Activated naive CD8-positive, alpha-beta T cell treated with anti-CD3 and anti-CD28 coated beads for 36 hours (primary cell): ENCODE measurements at regions not wholly inside any gene's neighbourhood (a gene's known extent, or its start where the extent isn't known, plus 50 kb on each side); places are given as distances from the start of the nearest gene placed in this dataset.
"Not testable (repeated sequence)": the region's sequence is repeated elsewhere in the genome, so short reads cannot be mapped to it uniquely, and the experiment has no call there.

Source experiments
- DNase-seq: peaks from one replicate; pipeline ENCODE4 v3.0.0; 2021
- H3K27ac Mint-ChIP-seq: one replicate; pipeline ENCODE4 v1.8.0; 2022; ENCODE audit warnings: mild to moderate bottlenecking, moderate library complexity, mixed read lengths
- H3K27me3 Mint-ChIP-seq: one replicate; pipeline ENCODE4 v1.8.0; 2022; ENCODE audit warnings: mild to moderate bottlenecking, mixed read lengths
- H3K36me3 Mint-ChIP-seq: one replicate; pipeline ENCODE4 v1.8.0; 2021; ENCODE audit warnings: mild to moderate bottlenecking, mixed read lengths
- H3K4me1 Mint-ChIP-seq: one replicate; pipeline ENCODE4 v1.8.0; 2021; ENCODE audit warnings: mixed read lengths
- H3K4me3 Mint-ChIP-seq: one replicate; pipeline ENCODE4 v1.8.0; 2022; ENCODE audit warnings: mild to moderate bottlenecking, moderate library complexity, mixed read lengths
- H3K9me3 Mint-ChIP-seq: one replicate; pipeline ENCODE4 v1.8.0; 2022; ENCODE audit warnings: mixed read lengths

DNA sequence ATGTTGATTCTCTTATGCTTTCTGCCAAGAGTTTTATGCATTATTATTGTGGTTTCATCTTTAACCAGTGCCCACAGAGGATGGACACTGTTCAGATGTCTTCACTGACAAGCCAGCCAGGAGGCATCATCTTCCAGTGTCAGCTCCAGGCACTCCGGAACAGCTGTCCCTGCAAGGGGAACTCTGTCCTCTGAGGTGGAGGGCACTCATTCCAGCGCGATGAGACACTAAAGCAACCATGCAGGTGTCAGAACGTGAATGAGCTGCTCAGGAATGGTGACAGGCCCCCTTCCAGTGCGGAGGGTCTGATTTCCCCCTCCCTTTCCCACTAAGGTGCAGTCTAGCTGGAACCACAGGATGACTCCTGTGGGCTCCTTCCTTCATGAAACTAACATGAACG, 117.5 kb downstream of the NOG start:
- H3K27me3 Mint-ChIP-seq, result no peaks in the 10 kb centered on the region
- no peak for DNase-seq
- H3K27ac Mint-ChIP-seq, result no peak overlapping the region
- H3K36me3 Mint-ChIP-seq, result no peaks in the 10 kb centered on the region
- H3K4me1 Mint-ChIP-seq, result no peaks in the 10 kb centered on the region
- H3K4me3 Mint-ChIP-seq, result no peak overlapping the region
- no peaks in the 10 kb centered on the region for H3K9me3 Mint-ChIP-seq

DNA sequence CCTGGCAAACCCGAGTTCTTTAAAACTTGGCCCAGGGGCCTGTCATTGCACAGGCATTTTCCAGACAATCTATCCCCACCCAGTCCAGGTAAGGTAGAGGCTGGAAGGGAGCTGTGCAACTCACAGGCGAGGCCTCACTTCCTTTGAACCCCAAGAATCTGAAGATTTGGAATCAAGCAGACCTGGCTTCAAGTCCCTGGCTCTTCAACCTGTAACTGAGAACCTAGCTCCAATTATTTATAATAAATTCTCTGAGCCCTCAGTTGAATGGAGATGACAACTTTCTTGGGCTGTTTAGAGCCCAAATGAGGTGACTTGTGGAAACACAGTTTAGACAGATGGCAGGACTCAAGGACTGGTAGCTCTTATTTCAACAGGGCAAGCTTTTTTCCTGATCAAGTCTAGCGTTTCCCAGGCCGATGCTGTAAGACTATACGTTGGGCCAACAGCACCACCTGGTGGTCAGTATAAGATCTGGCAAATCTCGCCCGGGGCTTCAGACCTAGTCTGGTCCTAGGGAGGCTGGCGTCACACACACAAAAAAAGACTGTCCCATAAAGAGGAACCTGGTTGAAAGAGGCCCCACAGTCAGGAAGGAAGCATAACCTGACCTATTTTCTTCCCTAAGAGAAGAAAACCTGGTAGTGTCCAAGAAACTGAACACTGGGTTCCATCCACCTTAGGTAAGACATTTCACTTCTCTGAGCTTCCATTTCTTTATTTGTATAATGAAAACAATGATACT, 117.9 kb downstream of the C17orf67 start:
- Mint-ChIP-seq H3K27ac (no peak overlapping the region), H3K27me3 (no peaks in the 10 kb centered on the region), H3K4me3 (no peak overlapping the region), H3K36me3 (no peaks in the 10 kb centered on the region), H3K4me1 (no peaks in the 10 kb centered on the region), H3K9me3 (no peaks in the 10 kb centered on the region)
- DNase-seq, result peak; percentile 63

DNA sequence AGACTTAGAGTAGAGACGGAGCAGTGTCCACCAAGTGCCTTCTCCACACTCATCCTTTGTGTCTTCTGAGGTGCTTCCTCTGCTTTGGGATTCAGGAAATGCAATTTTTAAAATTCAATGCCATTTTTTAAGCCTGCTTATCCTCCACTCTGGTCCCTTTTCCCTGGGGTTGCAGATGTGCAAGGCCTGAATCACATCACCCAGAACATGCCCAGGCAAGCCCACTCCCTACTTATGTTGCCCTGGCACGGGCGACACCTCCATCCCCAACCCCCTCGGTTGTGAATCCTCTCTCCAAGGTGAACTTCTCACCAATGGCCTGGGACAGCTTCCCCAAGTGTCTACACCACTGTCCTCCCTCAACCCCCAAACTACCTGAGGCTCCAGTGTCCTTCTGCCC, 116.2 kb downstream of the C17orf67 start:
- H3K9me3 Mint-ChIP-seq, result no peaks in the 10 kb centered on the region
- no peaks in the 10 kb centered on the region for H3K27me3 Mint-ChIP-seq
- DNase-seq, result no peak
- no peaks in the 10 kb centered on the region for H3K36me3 Mint-ChIP-seq
- H3K4me1 Mint-ChIP-seq, result no peaks in the 10 kb centered on the region
- no peak overlapping the region for H3K27ac Mint-ChIP-seq
- no peak overlapping the region for H3K4me3 Mint-ChIP-seq

DNA sequence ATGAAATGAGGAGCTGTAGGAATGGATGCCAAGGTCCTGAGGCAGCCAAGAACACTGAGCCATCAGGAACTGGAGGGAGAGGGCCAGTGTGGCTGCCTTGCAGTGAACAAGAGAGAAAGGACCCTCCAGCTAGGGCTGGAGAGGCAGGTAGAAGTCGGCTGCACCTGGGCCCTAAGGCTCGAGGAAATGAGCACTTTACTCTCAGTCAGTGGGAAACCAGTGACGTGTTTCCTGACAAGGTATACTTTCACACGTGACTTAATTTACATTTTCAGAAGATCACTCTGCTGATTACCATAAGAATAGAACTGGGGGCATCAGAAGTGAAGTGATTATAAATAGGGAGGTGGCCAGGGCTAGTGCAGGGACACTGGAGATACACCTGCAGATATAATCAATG, 115.2 kb downstream of the C17orf67 start:
- Mint-ChIP-seq H3K4me3 (no peak overlapping the region), H3K9me3 (no peaks in the 10 kb centered on the region), H3K27ac (no peak overlapping the region)

DNA sequence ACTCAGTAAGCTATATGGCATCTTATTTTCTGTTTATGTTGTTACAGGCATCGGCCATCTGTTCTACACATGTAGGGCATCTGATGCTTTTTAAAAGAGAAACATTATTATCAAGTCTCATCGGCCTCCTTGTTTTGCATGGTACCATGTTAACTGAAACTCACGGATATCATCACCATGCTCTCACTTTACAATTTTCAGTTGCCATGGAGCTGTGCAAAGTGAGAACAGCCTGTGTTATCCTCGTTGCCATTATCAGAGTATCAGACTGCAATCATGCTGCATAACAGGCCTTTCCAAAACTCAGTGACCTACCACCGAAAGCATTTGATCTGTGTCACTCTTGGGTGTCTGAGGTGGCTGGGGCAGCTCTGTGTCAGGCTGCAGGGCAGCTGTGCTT, 110.3 kb downstream of the C17orf67 start:
- no peak overlapping the region for H3K4me3 Mint-ChIP-seq
- no peaks in the 10 kb centered on the region for H3K4me1 Mint-ChIP-seq
- no peak overlapping the region for H3K27ac Mint-ChIP-seq
- H3K36me3 Mint-ChIP-seq, result no peaks in the 10 kb centered on the region
- no peaks in the 10 kb centered on the region for H3K9me3 Mint-ChIP-seq
- no peak for DNase-seq
- no peaks in the 10 kb centered on the region for H3K27me3 Mint-ChIP-seq

More for the DNA sequence above, 115.2 kb downstream of the C17orf67 start:
- H3K36me3 Mint-ChIP-seq, result no peaks in the 10 kb centered on the region
- no peak for DNase-seq
- H3K27me3 Mint-ChIP-seq, result no peaks in the 10 kb centered on the region
- no peaks in the 10 kb centered on the region for H3K4me1 Mint-ChIP-seq

- H3K27me3 Mint-ChIP-seq, result no peaks in the 10 kb centered on the region
- H3K36me3 Mint-ChIP-seq, result no peaks in the 10 kb centered on the region
- H3K27ac Mint-ChIP-seq, result no peak overlapping the region
- H3K4me1 Mint-ChIP-seq, result no peaks in the 10 kb centered on the region
- DNase-seq, result no peak
- H3K4me3 Mint-ChIP-seq, result no peak overlapping the region
- H3K9me3 Mint-ChIP-seq, result no peaks in the 10 kb centered on the region
Observed at GRCh38 chr17:56724664-56725063, 109.1 kb downstream of the C17orf67 start.

DNA sequence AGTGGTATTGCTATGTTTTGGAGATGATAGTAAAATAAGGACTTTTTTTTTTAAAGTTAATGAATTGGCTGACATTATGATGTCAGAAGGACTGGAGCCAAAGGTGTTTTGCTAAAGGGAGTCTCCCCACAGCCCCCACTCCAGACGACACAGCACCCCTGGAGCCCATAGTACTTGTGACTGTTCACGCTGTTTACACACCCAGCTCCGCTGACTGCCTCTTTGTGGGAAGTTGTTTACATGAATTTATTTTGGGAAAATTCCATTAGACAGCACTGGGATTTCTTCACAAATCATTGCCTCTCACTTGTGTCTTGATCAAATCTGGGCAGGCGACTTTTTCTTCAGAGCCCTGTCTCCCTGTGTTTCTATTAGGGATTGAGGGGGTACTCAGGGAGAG, 108.6 kb downstream of the C17orf67 start:
- Mint-ChIP-seq H3K36me3 (no peaks in the 10 kb centered on the region), H3K4me3 (no peak overlapping the region)
- DNase-seq, result no peak

DNA sequence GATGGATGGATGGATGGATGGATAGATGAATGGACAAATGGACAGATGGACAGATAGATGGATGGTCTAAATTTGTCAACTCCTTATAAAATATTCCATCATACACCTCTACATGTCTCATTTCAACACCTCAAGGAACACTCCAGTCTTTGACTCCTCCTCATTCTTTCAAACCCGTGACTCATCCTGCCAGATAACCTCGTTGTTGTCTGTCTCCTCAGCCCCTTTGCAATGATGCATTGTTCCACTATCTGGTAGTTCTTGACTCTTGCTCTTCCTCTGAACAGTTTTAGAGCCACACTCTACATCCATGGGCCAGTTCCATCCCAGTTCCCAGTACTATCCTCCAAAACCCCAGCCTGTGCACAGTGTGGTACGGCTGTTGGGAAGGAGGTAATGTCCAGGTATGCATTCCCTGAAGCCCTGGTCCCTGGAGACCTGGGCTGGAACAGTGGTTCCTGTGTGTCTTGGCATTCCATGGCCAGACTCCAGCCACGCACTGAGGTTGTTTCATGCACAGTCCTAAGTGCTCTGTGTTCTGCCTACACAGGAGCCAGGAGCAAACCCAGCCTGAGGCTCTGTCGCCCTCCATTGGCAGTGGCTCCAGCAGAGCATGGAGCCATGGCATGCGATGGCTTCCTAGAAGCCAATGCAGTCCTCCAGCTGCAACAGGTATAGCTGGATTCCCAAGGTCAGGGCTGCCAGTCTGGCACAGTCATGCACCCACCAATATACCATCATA, 105.7 kb downstream of the C17orf67 start:
- Mint-ChIP-seq H3K4me1 (no peaks in the 10 kb centered on the region), H3K27ac (no peak overlapping the region), H3K9me3 (no peaks in the 10 kb centered on the region), H3K36me3 (no peaks in the 10 kb centered on the region), H3K27me3 (no peaks in the 10 kb centered on the region), H3K4me3 (no peak overlapping the region)
- no peak for DNase-seq

More for the DNA sequence above, 108.6 kb downstream of the C17orf67 start:
- no peaks in the 10 kb centered on the region for H3K4me1 Mint-ChIP-seq
- no peaks in the 10 kb centered on the region for H3K9me3 Mint-ChIP-seq
- H3K27ac Mint-ChIP-seq, result no peak overlapping the region
- H3K27me3 Mint-ChIP-seq, result no peaks in the 10 kb centered on the region

- not testable (repeated sequence) for H3K36me3 Mint-ChIP-seq, H3K4me3 Mint-ChIP-seq, H3K4me1 Mint-ChIP-seq, DNase-seq, H3K27ac Mint-ChIP-seq, H3K27me3 Mint-ChIP-seq, H3K9me3 Mint-ChIP-seq
Observed at GRCh38 chr17:56731096-56731495, 102.6 kb downstream of the C17orf67 start.

DNA sequence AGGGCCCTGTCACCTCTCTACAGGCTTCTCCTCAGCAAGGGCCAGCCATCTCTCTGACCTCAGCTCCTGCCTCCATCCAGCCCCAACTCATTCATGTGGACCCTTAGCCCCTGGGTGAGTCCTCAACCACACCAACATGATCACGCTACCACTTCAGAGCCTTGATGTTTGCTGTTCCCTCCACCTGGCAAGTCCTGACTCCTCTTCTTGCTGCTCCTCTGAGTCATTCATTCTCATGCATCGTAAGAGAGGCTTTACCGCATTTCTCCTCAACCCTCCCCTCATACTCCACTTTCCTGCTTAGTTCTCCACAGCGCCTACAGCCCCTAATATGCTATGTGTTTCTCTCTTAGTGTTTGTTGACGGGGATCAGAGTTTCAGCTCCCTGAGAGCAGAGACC, 99.9 kb downstream of the C17orf67 start:
- Mint-ChIP-seq H3K4me1 (no peaks in the 10 kb centered on the region), H3K4me3 (no peak overlapping the region), H3K9me3 (no peaks in the 10 kb centered on the region), H3K36me3 (no peaks in the 10 kb centered on the region), H3K27me3 (no peaks in the 10 kb centered on the region), H3K27ac (no peak overlapping the region)
- no peak for DNase-seq

DNA sequence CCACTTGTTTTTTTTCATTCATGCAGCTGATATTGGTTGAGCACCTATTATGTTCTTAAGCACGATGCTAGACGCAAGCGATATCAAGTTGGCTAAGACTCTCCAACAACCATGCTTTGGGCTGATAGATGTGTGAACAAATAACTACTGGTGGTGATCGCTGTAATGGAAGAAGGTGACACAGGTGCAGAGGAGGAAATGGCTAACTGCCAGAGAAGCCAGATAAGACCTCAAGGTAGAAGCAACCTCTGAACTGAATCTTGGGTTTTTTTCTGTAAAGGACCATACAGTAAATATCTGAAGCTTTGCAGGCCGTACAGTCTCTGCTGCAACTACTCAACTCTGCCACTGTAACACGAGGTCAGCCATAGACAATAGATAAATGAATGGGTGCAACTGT, 97.9 kb downstream of the C17orf67 start:
- Mint-ChIP-seq H3K27me3 (no peaks in the 10 kb centered on the region), H3K9me3 (no peaks in the 10 kb centered on the region), H3K36me3 (no peaks in the 10 kb centered on the region), H3K27ac (no peak overlapping the region), H3K4me1 (no peaks in the 10 kb centered on the region), H3K4me3 (no peak overlapping the region)
- no peak for DNase-seq

GRCh38 chr17:56737421-56738161, 96.1 kb downstream of the C17orf67 start:
- no peak overlapping the region for H3K27ac Mint-ChIP-seq
- H3K36me3 Mint-ChIP-seq, result no peaks in the 10 kb centered on the region
- DNase-seq, result no peak
- H3K4me1 Mint-ChIP-seq, result no peaks in the 10 kb centered on the region
- no peak overlapping the region for H3K4me3 Mint-ChIP-seq
- no peaks in the 10 kb centered on the region for H3K9me3 Mint-ChIP-seq
- H3K27me3 Mint-ChIP-seq, result no peaks in the 10 kb centered on the region

DNA sequence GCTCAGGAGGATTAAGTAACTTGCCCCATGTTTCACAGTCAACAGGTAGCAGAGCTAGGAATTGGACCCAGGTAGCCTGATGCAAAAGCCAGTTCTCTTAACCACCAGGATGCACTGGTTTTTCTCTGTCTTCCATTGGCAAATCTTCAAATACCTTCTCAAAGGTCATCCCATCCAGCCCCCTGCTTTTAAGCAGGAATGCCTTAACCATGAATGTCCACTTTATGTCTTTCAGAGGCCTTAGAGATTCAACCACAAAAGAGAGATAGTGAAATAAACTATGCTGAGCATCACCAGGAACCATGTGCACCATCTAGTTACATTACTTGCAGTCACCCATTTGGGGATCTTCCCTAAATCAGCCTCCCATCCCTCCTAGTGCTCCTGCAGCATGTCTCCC, 94.3 kb downstream of the C17orf67 start:
- no peak for DNase-seq
- no peaks in the 10 kb centered on the region for H3K4me1 Mint-ChIP-seq
- H3K9me3 Mint-ChIP-seq, result no peaks in the 10 kb centered on the region
- H3K27ac Mint-ChIP-seq, result no peak overlapping the region
- H3K27me3 Mint-ChIP-seq, result no peaks in the 10 kb centered on the region
- no peak overlapping the region for H3K4me3 Mint-ChIP-seq
- H3K36me3 Mint-ChIP-seq, result no peaks in the 10 kb centered on the region

GRCh38 chr17:56739776-56740175, 93.9 kb downstream of the C17orf67 start:
- no peak for DNase-seq
- no peaks in the 10 kb centered on the region for H3K9me3 Mint-ChIP-seq
- H3K27me3 Mint-ChIP-seq, result no peaks in the 10 kb centered on the region
- no peaks in the 10 kb centered on the region for H3K4me1 Mint-ChIP-seq
- no peak overlapping the region for H3K4me3 Mint-ChIP-seq
- H3K36me3 Mint-ChIP-seq, result no peaks in the 10 kb centered on the region
- H3K27ac Mint-ChIP-seq, result no peak overlapping the region

DNA sequence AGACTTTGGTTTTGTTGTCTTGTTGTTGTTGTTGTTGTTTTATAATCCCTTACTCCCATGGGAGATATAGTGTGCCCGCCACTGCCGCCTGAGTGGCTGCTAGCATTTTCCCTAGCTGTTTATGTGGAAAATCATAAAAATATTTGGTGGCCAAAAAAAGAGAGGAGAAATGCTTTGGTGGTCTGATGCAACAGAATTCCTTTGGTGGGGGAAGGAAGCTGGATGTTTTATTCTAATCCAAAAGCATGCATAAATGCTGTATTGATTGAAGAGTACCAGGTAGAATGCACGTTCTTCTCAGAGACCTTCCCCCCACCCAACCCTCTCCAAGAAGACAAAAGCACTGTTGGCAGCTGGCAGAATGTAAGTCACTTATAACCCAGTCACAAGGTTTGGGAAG, 93.2 kb downstream of the C17orf67 start:
- no peaks in the 10 kb centered on the region for H3K27me3 Mint-ChIP-seq

More for the DNA sequence above, 93.2 kb downstream of the C17orf67 start:
- no peak for DNase-seq
- Mint-ChIP-seq H3K27ac (no peak overlapping the region), H3K9me3 (no peaks in the 10 kb centered on the region), H3K4me1 (no peaks in the 10 kb centered on the region), H3K4me3 (no peak overlapping the region), H3K36me3 (no peaks in the 10 kb centered on the region)
